ENCODE measurements at regions not wholly inside any gene's neighbourhood (a gene's known extent, or its start where the extent isn't known, plus 50 kb on each side); places are given as distances from the start of the nearest gene placed in this dataset.

DNA sequence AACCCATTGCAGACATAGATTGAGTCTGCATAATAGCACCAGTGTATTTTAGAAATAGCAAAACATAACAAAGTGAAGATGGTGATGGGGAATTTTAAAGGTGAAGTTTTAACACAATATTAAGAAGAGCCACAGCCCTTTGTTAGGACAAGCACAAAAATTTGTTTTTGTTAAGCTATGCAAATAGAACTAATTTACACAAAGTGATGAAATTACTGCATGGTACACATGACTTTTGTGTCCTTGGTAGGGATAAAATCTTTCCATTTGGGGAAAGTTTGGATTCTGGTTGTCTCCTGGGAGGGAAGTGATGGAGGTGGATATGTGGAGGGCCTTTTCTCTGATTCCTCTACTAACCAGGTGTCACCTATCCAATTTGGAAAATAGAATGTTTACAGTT lies 50.4 kb upstream of the MTNR1B start:
- Histone ChIP-seq H4K8ac (replicated peaks; ENCODE audit: insufficient read length, low read depth, low read length) (no peak overlapping the region), H2BK12ac (ENCODE audit: insufficient read length, low read depth, low read length) (no peak overlapping the region), H3K79me1 (ENCODE audit: insufficient read depth, low read depth, low read length, poor library complexity, severe bottlenecking) (no peaks in the 10 kb centered on the region), H3K23ac (ENCODE audit: insufficient read length, low read depth, low read length) (no peak overlapping the region), H3K27ac (ENCODE audit: insufficient read length, low read depth, low read length) (no peak overlapping the region), H2BK20ac (ENCODE audit: low read depth, low read length, poor library complexity, severe bottlenecking) (no peak overlapping the region), H4K20me1 (ENCODE audit: control insufficient read depth, insufficient read depth, insufficient read length) (no peaks in the 10 kb centered on the region), H3K23me2 (ENCODE audit: insufficient read length, low read depth, low read length, poor library complexity, severe bottlenecking) (no peaks in the 10 kb centered on the region), H3K14ac (ENCODE audit: insufficient read depth, low read length) (no peak overlapping the region), H3K27me3 (ENCODE audit: insufficient read depth, low read length) (no peaks in the 10 kb centered on the region), H2BK15ac (ENCODE audit: low read depth, low read length) (no peak overlapping the region), H3K4ac (ENCODE audit: low read depth, low read length) (no peak overlapping the region), H3K4me1 (ENCODE audit: insufficient read depth, low read length) (peaks cover 4% of the 10 kb centered on the region; the same call in 1 of the 2 replicates), H3T11ph (ENCODE audit: low read length) (no peak overlapping the region), H3K9me3 (ENCODE audit: control insufficient read depth, low read depth, low read length) (no peaks in the 10 kb centered on the region), H3K56ac (ENCODE audit: insufficient read length, low read depth, low read length) (no peak overlapping the region), H3K79me2 (ENCODE audit: insufficient read depth, low read length) (no peaks in the 10 kb centered on the region), H3K9ac (ENCODE audit: extremely low read depth, insufficient read length, low read length) (no peak overlapping the region), H4K5ac (ENCODE audit: insufficient read length, low read depth, low read length) (no peak overlapping the region), H2AFZ (ENCODE audit: low read length) (no peak overlapping the region), H2BK5ac (ENCODE audit: insufficient read length, low read length) (no peak overlapping the region), H3K18ac (ENCODE audit: insufficient read length, low read depth, low read length) (no peak overlapping the region), H4K91ac (ENCODE audit: insufficient read length, low read depth, low read length) (no peak overlapping the region), H2AK5ac (ENCODE audit: insufficient read length, low read length) (no peak overlapping the region), H3K4me2 (ENCODE audit: insufficient read depth, insufficient read length, low read length) (no peak overlapping the region), H2BK120ac (ENCODE audit: low read depth, low read length, poor library complexity, severe bottlenecking) (no peak overlapping the region)
- Mint-ChIP-seq H3K27me3 (ENCODE audit: low read depth) (no peaks in the 10 kb centered on the region), H3K27ac (peak overlapping the region in 1 of 3 experiments; percentile 2; a peak in 1 of 7 replicates), H3K4me3 (no peak overlapping the region), H3K36me3 (ENCODE audit: insufficient read depth in 1 of 3, low read depth in 3 of 3) (peaks cover 0 to under 1% (median under 1%) of the 10 kb centered on the region in 3 experiments; a peak in 1 of 7 replicates), H3K4me1 (peaks cover 19 to 27% of the 10 kb centered on the region in 2 experiments), H3K9me3 (peaks cover 0 to 4% of the 10 kb centered on the region in 2 experiments; a peak in 2 of 5 replicates)
- DNase-seq, result no peak
- TF ChIP-seq, protein P1, sequence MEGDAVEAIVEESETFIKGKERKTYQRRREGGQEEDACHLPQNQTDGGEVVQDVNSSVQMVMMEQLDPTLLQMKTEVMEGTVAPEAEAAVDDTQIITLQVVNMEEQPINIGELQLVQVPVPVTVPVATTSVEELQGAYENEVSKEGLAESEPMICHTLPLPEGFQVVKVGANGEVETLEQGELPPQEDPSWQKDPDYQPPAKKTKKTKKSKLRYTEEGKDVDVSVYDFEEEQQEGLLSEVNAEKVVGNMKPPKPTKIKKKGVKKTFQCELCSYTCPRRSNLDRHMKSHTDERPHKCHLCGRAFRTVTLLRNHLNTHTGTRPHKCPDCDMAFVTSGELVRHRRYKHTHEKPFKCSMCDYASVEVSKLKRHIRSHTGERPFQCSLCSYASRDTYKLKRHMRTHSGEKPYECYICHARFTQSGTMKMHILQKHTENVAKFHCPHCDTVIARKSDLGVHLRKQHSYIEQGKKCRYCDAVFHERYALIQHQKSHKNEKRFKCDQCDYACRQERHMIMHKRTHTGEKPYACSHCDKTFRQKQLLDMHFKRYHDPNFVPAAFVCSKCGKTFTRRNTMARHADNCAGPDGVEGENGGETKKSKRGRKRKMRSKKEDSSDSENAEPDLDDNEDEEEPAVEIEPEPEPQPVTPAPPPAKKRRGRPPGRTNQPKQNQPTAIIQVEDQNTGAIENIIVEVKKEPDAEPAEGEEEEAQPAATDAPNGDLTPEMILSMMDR (conservative IDR thresholded peaks at IDR 0.05), result no peak
